A549 (cell line): ENCODE measurements at regions not wholly inside any gene's neighbourhood (a gene's known extent, or its start where the extent isn't known, plus 50 kb on each side); places are given as distances from the start of the nearest gene placed in this dataset.

Experiments
- ATAC-seq, 2 experiments: fragments of 200-7000 bp in 1 of 2; fragments of >200 bp in 1 of 2; cut with Nextera tagmentation in 1 of 2; cut with Tn5 transposase in 1 of 2; 3 replicates each; pipeline versions ENCODE4 v1.8.0 to v1.9.1; 2018 to 2020; ENCODE audit warnings: mild to moderate bottlenecking in 1 of 2, moderate library complexity in 1 of 2
- CTCF ChIA-PET: fragments of 300-600 bp; sonication (Branson Sonifier 250); formaldehyde crosslinking; extraction: SDS; loops from one replicate; lab custom pipeline; 2021; ENCODE audit warnings: antibody characterized with exemption, inconsistent platforms; lab: Yijun Ruan, JAX
- POLR2A ChIA-PET: fragments of 350-600 bp; formaldehyde crosslinking; extraction: SDS; loops from one replicate; lab custom pipeline; 2021; ENCODE audit warnings: antibody characterized with exemption, inconsistent platforms; lab: Yijun Ruan, JAX
- DNase-seq, 2 experiments: peaks; one replicate each; pipeline versions ENCODE4 v3.0.0 to v3.0.0-alpha.2; 2011 to 2016; ENCODE audit warnings: low read depth in 1 of 2, low spot score in 1 of 2
- FAIRE-seq: peaks from 2 replicates; lab custom pipeline; 2011; peaks lifted over from hg19 to GRCh38; lab: Jason Lieb, UNC
- H3K27ac ChIP-seq, 2 experiments: fragments of >200 bp; sonication (Bioruptor Twin); formaldehyde crosslinking; 3 replicates each; pipeline ENCODE4 v1.5.1; 2016 to 2017
- H3K4me1 ChIP-seq: fragments of >200 bp; sonication (Bioruptor Twin); formaldehyde crosslinking; 3 replicates; pipeline ENCODE4 v1.6.1; 2016
- H3K4me2 ChIP-seq: fragments of >200 bp; sonication (Bioruptor Twin); formaldehyde crosslinking; 3 replicates; pipeline ENCODE4 v1.6.1; 2016
- H3K4me3 ChIP-seq: fragments of >200 bp; sonication (Bioruptor Twin); formaldehyde crosslinking; 3 replicates; pipeline ENCODE4 v1.5.1; 2016
- H3K9me3 ChIP-seq: fragments of >200 bp; sonication (Bioruptor Twin); formaldehyde crosslinking; 3 replicates; pipeline ENCODE4 v1.6.1; 2016
- CBX2 ChIP-seq: fragments of 200-600 bp; sonication (generic); IDR thresholded peaks from 2 replicates; pipeline ENCODE4 v1.6.1; 2016; ENCODE audit warnings: low read depth, mild to moderate bottlenecking, borderline replicate concordance
- CHD2 ChIP-seq: fragments of 150-350 bp; IDR thresholded peaks from 2 replicates; pipeline ENCODE4 v1.6.1; 2014; ENCODE audit warnings: low read length; ENCODE audit not compliant: partially characterized antibody
- CHD4 ChIP-seq: fragments of 200-600 bp; sonication (generic); IDR thresholded peaks from 2 replicates; pipeline ENCODE4 v1.6.1; 2016; ENCODE audit warnings: antibody characterized with exemption, mild to moderate bottlenecking, borderline replicate concordance
- E2F6 ChIP-seq: IDR thresholded peaks from 2 replicates; pipeline ENCODE4 v1.6.1; 2012; ENCODE audit warnings: low read depth, borderline replicate concordance
- EHMT2 ChIP-seq: fragments of 200-600 bp; sonication (generic); IDR thresholded peaks from 2 replicates; pipeline ENCODE4 v1.6.1; 2016; ENCODE audit warnings: antibody characterized with exemption, low read depth, mild to moderate bottlenecking, moderate library complexity
- EP300 ChIP-seq, 2 experiments: fragments of >200 bp; sonication (Bioruptor Twin); formaldehyde crosslinking; IDR thresholded peaks; 2 replicates in 1 of 2; 3 replicates in 1 of 2; pipeline ENCODE4 v1.6.1; 2016 to 2017
- FOSL2 ChIP-seq, 2 experiments: fragments of 450-650 bp in 1 of 2; fragments of >200 bp in 1 of 2; sonication (Bioruptor Twin) in 1 of 2; formaldehyde crosslinking; IDR thresholded peaks; 2 replicates each; pipeline versions ENCODE4 v1.5.0 to v1.6.1; 2016 to 2020; ENCODE audit warnings: mild to moderate bottlenecking in 1 of 2, moderate library complexity in 1 of 2
- GATA3 ChIP-seq: IDR thresholded peaks from 2 replicates; pipeline ENCODE4 v1.6.1; 2012; ENCODE audit warnings: borderline replicate concordance
- HES2 ChIP-seq: fragments of >200 bp; sonication (Bioruptor Twin); formaldehyde crosslinking; IDR thresholded peaks from 2 replicates; pipeline ENCODE4 v1.6.1; 2016
- HMGXB4 ChIP-seq: fragments of 250-450 bp; sonication (Bioruptor Pico); IDR thresholded peaks from 2 replicates; pipeline ENCODE4 v1.5.0; 2021; ENCODE audit warnings: mild to moderate bottlenecking, moderate library complexity, borderline replicate concordance
- HOXB5 ChIP-seq: fragments of 250-450 bp; sonication (Bioruptor Pico); IDR thresholded peaks from 2 replicates; pipeline ENCODE4 v1.5.0; 2020; ENCODE audit warnings: mild to moderate bottlenecking, moderate library complexity
- JUNB ChIP-seq: fragments of >200 bp; sonication (Bioruptor Twin); formaldehyde crosslinking; IDR thresholded peaks from 2 replicates; pipeline ENCODE4 v1.6.1; 2016
- KDM1A ChIP-seq: fragments of 200-600 bp; sonication (generic); IDR thresholded peaks from 2 replicates; pipeline ENCODE4 v1.6.1; 2016; ENCODE audit warnings: low read depth, mild to moderate bottlenecking
- KDM5A ChIP-seq: fragments of 200-600 bp; sonication (generic); IDR thresholded peaks from 2 replicates; pipeline ENCODE4 v1.6.1; 2016; ENCODE audit warnings: antibody characterized with exemption, mild to moderate bottlenecking
- MAFK ChIP-seq: fragments of 450-650 bp; IDR thresholded peaks from 2 replicates; pipeline ENCODE4 v1.6.1; 2014; ENCODE audit not compliant: partially characterized antibody
- NPAS2 ChIP-seq: fragments of 250-450 bp; sonication (Bioruptor Pico); IDR thresholded peaks from 2 replicates; pipeline ENCODE4 v1.8.0; 2022; ENCODE audit warnings: mild to moderate bottlenecking, moderate library complexity, borderline replicate concordance
- NR3C1 ChIP-seq: fragments of >200 bp; sonication (Bioruptor Twin); formaldehyde crosslinking; IDR thresholded peaks from 3 replicates; pipeline ENCODE4 v1.6.1; 2017
- PHF8 ChIP-seq: fragments of 200-600 bp; sonication (generic); IDR thresholded peaks from 2 replicates; pipeline ENCODE4 v1.6.1; 2016; ENCODE audit warnings: low read depth, mild to moderate bottlenecking, antibody characterized with exemption, moderate library complexity, borderline replicate concordance
- POLR2A ChIP-seq: IDR thresholded peaks from 2 replicates; pipeline ENCODE4 v1.6.1; 2012; ENCODE audit warnings: mild to moderate bottlenecking, low read length
- RARB ChIP-seq: fragments of 250-450 bp; sonication (Bioruptor Pico); IDR thresholded peaks from 2 replicates; pipeline ENCODE4 v1.8.0; 2021; ENCODE audit warnings: mild to moderate bottlenecking, moderate library complexity
- RCOR1 ChIP-seq: fragments of 150-350 bp; IDR thresholded peaks from 2 replicates; pipeline ENCODE4 v1.6.1; 2014; ENCODE audit warnings: antibody characterized with exemption, low read length, low read depth
- RFX5 ChIP-seq: fragments of 450-650 bp; IDR thresholded peaks from 2 replicates; pipeline ENCODE4 v1.7.1; 2014; ENCODE audit warnings: antibody characterized with exemption, mild to moderate bottlenecking, moderate library complexity
- RNF2 ChIP-seq: fragments of 200-600 bp; sonication (generic); IDR thresholded peaks from 2 replicates; pipeline ENCODE4 v1.6.1; 2016; ENCODE audit warnings: low read depth, mild to moderate bottlenecking, antibody characterized with exemption, moderate library complexity, borderline replicate concordance
- ZC3H11A ChIP-seq: fragments of 450-650 bp; IDR thresholded peaks from 2 replicates; pipeline ENCODE4 v1.6.1; 2014; ENCODE audit warnings: antibody characterized with exemption, mild to moderate bottlenecking
- ZNF302 ChIP-seq: fragments of 250-450 bp; sonication (Bioruptor Pico); IDR thresholded peaks from 2 replicates; pipeline ENCODE4 v1.9.0; 2021; ENCODE audit warnings: inconsistent platforms, mild to moderate bottlenecking, moderate library complexity
- WGBS: methylation state at CpG from one replicate; pipeline ENCODE4 v1.1.6; 2017; ENCODE audit errors: missing lambda C conversion rate; 5-methylcytosine and 5-hydroxymethylcytosine counted together

- Histone ChIP-seq H3K27ac (no peak overlapping the region), H3K4me1 (no peaks in the 10 kb centered on the region), H3K4me3 (no peak overlapping the region), H3K9me3 (no peaks in the 10 kb centered on the region), H3K4me2 (no peak overlapping the region)
- no peak for DNase-seq
- TF ChIP-seq RCOR1 (no peak), MAFK (peak; percentile 98)
- ChIA-PET POLR2A (no interaction called here), CTCF (no interaction called here)
- no peak for FAIRE-seq
- 43% methylated on average over 1 of the region's 1 CpG for WGBS
- ATAC-seq: no peak
Observed at GRCh38 chr2:184308706-184309105, 289.6 kb upstream of the ZNF804A start.

GRCh38 chr2:184312970-184313369 is 285.4 kb upstream of the ZNF804A start:
- no peak overlapping the region for H3K27ac ChIP-seq
- H3K4me3 ChIP-seq: no peak overlapping the region
- no peaks in the 10 kb centered on the region for H3K9me3 ChIP-seq
- ChIA-PET POLR2A (no interaction called here), CTCF (no interaction called here)
- DNase-seq (no peak), ATAC-seq (no peak), FAIRE-seq (no peak)
- TF ChIP-seq HMGXB4 (no peak), E2F6 (no peak), HES2 (no peak), JUNB (no peak), CHD2 (no peak), KDM1A (no peak), RCOR1 (no peak), CHD4 (no peak), GATA3 (no peak), HOXB5 (no peak), RARB (no peak), NR3C1 (no peak)
- H3K4me1 ChIP-seq: no peaks in the 10 kb centered on the region
- 68% methylated on average over 7 of the region's 7 CpGs for WGBS
- H3K4me2 ChIP-seq: no peak overlapping the region

- no peak for TF ChIP-seq CHD2
- TF ChIP-seq EHMT2: no peak
- no peak for TF ChIP-seq EP300 (IDR thresholded peaks at IDR 0.05)
- TF ChIP-seq RNF2: no peak
- no peak for TF ChIP-seq KDM1A
- TF ChIP-seq KDM5A: no peak
- TF ChIP-seq ZC3H11A: no peak
- no peak for TF ChIP-seq PHF8
- TF ChIP-seq HES2: no peak
- no peak for TF ChIP-seq NPAS2 (CRISPR knock-in tag)
- no peak for TF ChIP-seq POLR2A
- no peak for TF ChIP-seq FOSL2 (IDR thresholded peaks at IDR 0.05)
- TF ChIP-seq FOSL2 (CRISPR knock-in tag; IDR thresholded peaks at IDR 0.05): no peak
- TF ChIP-seq ZNF302: no peak
- no peak for TF ChIP-seq RFX5
- TF ChIP-seq CBX2: no peak
- POLR2A ChIA-PET: no interaction called here
- CTCF ChIA-PET: interaction anchor here (0.6 kb wide), 1 partner anchor 48 kb away, joined by 5 read pairs; no protein-coding TSS in a partner anchor
- H3K4me3 ChIP-seq: no peak overlapping the region
- no peak overlapping the region for H3K27ac ChIP-seq
- H3K4me1 ChIP-seq: no peaks in the 10 kb centered on the region
- FAIRE-seq (no peak), ATAC-seq (no peak), DNase-seq (no peak)
- H3K4me2 ChIP-seq: no peak overlapping the region
- WGBS: 85% methylated on average over 2 of the region's 2 CpGs
- H3K9me3 ChIP-seq: no peaks in the 10 kb centered on the region
Observed at GRCh38 chr2:184314829-184315228, 283.5 kb upstream of the ZNF804A start.
